GM19025 (cell line): ENCODE measurements at regions not wholly inside any gene's neighbourhood (a gene's known extent, or its start where the extent isn't known, plus 50 kb on each side); places are given as distances from the start of the nearest gene placed in this dataset.
"Not testable (repeated sequence)": the region's sequence is repeated elsewhere in the genome, so short reads cannot be mapped to it uniquely, and the experiment has no call there.

Experiments
- ATAC-seq: cut with Tn5 transposase; IDR thresholded peaks from one replicate; pipeline ENCODE4 v1.9.1; 2021; ENCODE audit warnings: mild to moderate bottlenecking, low read depth, moderate library complexity; ENCODE audit not compliant: unreplicated experiment

GRCh38 chr5:9818340-9818845, 188.2 kb upstream of the TAS2R1 start:
- no peak for ATAC-seq

DNA sequence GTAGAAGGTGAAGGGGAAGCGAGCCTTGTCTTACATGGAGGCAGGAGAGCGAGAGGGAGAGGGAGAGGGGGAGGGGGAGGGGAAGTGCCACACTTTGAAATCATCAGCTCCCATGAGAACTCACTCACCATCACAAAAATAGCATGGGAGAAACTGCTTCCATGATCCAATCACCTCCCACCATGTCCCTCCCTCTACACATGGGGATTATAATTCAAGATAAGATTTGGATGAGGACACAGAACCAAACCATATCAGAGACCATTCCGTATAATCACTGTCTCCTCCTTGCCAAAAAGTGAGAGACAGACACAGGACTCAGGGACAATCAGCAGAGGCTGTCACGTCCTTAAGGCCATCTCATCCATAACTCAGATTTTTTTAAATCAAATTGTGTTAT, 187.7 kb upstream of the TAS2R1 start:
- ATAC-seq = no peak

GRCh38 chr5:9815051-9815450, 184.9 kb upstream of the TAS2R1 start:
- no peak for ATAC-seq

DNA sequence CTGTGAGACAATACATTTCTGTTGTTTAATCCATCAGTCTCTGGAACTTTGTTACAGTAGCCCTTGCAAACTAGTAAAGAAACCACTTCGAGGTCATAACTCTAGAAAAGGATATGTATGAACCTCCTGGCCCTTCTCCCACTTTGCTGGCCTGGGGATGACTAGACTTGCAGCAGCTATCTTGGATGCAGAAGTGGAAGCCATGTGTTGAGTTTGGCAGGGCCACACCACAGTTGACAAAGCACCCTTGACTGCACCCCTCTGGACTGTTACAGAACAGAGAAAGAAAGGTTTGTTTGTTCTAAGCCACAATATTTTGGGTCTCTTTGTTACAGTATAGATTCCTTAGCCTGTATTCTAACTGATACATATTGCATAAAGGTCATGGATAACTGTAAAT, 183.2 kb upstream of the TAS2R1 start:
- ATAC-seq = no peak

DNA sequence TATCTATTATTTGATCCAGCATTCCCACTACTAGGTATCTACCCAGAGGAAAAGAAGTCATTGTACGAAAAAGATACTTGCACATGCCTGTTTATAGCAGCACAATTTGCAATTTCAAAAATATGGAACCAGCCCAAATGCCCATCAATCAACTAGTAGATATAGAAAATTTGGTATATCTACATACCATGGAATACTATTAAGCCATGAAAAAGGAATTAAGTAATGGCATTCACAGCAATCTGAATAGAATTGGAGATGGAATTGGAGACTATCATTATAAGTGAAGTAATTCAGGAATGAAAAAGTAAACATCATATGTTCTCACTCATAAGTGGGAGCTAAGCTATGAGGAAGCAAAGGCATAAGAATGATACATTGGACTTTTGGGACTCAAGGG, 177.2 kb upstream of the TAS2R1 start:
- not testable (repeated sequence) for ATAC-seq

DNA sequence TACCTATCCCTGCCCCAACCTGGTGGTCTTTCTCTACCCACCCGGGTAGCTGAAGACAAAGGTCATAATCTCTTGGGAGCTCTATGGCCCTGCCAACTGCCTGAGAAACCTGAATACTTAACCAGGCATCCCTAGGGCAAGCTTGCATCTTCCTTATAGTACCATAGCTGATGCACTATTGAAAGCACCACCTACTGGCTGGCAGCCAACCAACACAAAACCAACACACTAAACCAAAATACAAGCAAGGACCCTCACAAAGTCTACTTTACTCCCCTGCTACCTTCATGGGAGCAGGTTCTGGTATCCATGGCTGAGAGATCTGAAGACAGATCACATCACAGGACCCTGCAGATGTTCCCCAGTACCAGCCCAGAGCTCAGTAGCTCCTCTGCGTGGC, 171.8 kb upstream of the TAS2R1 start:
- no peak for ATAC-seq

GRCh38 chr5:9799606-9800005, 169.5 kb upstream of the TAS2R1 start:
- no peak for ATAC-seq

- ATAC-seq = no peak
These were observed 160.1 kb upstream of the TAS2R1 start for GRCh38 chr5:9790276-9790675.

DNA sequence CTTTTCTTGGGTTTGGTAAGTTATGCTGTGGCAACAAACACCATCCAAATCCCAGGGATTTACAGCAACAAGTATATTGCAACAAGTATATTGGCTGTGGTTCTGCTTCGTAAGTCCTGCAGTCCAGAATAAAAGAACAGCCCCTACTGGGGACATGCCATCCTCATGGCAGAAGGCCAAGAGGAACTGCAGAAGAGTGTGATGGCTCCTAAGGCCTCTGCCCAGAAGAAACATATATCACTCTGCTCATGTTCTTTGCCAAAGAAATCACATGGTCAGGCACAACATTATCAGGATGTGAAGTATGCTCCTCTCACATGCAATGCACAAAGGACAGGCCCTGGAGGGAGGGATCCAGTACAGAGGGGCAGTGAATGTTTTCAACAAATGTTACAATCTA, 159.6 kb upstream of the TAS2R1 start:
- ATAC-seq = no peak

DNA sequence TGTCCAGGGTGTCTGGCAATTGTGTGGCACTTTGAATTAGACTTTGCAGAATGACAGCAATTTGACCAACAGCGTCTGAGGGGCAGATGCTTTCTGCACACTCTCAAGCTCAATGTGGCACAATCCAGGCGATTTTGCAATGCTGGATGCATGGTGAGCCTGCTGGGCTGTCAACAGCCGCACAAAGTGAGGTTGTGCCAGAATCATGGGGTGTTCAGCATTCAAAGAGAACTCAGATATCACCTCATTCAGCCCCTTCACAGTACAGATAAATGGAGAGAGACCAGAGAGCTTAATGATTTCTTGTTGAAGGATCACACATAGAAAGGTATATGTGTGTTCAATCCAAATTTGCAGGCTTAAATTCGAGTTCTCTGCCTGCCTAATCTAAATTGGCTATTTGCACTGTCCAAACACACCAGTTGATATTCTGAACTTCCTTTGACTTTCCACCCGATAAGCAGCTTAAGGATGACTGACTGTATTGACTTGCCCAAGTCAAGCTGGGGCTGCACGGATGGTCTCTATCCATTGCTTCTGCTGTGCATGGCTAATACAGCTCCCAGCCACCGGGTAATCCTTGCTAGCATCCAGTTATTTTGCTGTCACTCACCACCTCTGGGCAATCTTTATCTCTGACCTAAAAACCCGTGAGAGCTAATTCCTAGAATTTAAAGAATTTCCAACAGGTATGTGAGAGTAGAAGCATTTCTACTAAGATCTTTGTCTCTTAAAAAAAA, 157.9 kb upstream of the TAS2R1 start:
- ATAC-seq = no peak

- no peak for ATAC-seq
These were observed 156.5 kb upstream of the TAS2R1 start for GRCh38 chr5:9786380-9787360.

- no peak for ATAC-seq
These were observed 155.6 kb upstream of the TAS2R1 start for GRCh38 chr5:9785751-9786150.

DNA sequence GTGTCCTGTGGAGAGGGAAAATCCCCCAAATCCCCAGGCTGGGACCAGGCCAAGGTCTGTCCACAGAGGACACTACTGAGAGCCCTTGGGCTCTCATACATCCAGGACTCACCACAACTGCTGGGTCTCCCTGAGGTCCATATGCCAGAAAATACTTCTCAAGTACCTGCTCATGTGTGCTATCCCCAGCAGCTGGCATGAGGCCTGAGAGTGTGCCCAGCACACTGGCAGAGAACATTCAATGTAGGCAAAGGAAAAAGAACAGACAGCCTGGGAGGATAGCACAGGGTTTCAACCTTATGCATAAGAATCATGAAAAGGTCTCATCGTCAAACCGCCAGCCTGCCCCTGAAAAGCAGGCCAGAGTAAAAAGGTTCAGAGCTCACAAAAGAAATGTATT, 154.1 kb upstream of the TAS2R1 start:
- no peak for ATAC-seq

- ATAC-seq = no peak
These were observed 152.8 kb upstream of the TAS2R1 start for GRCh38 chr5:9782826-9783560.

DNA sequence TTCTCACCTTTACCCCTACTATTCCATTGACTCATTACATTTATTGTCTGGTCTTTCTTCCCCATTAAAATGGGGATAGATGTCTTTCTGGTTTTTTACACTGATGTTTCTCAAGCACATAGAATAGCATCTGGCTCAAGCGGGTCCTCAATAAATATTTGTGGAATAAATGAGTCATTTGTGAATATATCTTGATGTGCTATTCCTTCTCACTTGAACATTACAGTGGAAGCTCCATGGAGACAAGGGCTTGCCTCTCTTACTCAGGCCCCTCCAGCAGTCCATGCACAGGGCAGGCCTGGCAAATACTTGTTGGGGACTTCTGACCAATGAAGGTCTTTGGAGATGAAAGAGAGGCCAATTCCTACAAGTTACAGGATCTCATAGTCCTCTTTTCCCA, 151.7 kb upstream of the TAS2R1 start:
- ATAC-seq = no peak

- no peak for ATAC-seq
These were observed 151.1 kb upstream of the TAS2R1 start for GRCh38 chr5:9781275-9781674.

- no peak for ATAC-seq
These were observed 150.3 kb upstream of the TAS2R1 start for GRCh38 chr5:9780501-9780900.

GRCh38 chr5:9776525-9776924, 146.4 kb upstream of the TAS2R1 start:
- ATAC-seq = no peak

DNA sequence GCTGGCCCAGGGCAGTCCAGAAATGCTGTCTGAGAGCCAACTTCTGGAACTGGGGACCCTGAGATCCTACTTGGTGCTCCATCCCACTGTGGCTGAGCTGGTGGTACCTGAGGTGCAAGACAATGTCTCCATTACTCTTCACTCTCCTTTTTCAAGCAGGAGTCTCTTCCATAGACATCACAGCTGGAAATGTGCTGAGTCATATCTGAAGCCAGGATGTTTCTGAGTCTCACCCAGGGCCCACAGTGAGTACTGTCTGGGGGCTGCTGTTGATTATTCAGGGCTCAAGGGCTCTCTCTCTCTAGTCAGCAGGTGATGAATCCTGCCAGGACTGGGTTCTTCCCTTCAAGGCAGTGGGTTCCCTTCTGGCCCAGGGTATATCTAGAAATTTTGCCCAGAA, 145.2 kb upstream of the TAS2R1 start:
- ATAC-seq = no peak

- ATAC-seq = no peak
These were observed 144.4 kb upstream of the TAS2R1 start for GRCh38 chr5:9774472-9775079.
